H1 (cell line): ENCODE measurements at regions not wholly inside any gene's neighbourhood (a gene's known extent, or its start where the extent isn't known, plus 50 kb on each side); places are given as distances from the start of the nearest gene placed in this dataset.

Experiments
- ATF3 ChIP-seq: IDR thresholded peaks from 2 replicates; pipeline ENCODE4 v1.6.1; 2011; ENCODE audit warnings: low read depth, mild to moderate bottlenecking, low read length; ENCODE audit not compliant: insufficient read depth
- CTBP2 ChIP-seq: IDR thresholded peaks from 2 replicates; pipeline ENCODE4 v1.7.0; 2011; ENCODE audit warnings: borderline replicate concordance, mild to moderate bottlenecking, moderate library complexity, mixed read lengths, low read length; ENCODE audit not compliant: insufficient read depth, insufficient read length
- NANOG ChIP-seq: IDR thresholded peaks from 2 replicates; pipeline ENCODE4 v1.6.1; 2011; ENCODE audit warnings: low read length, low read depth, mild to moderate bottlenecking, inconsistent platforms; ENCODE audit not compliant: insufficient read depth, poor library complexity, severe bottlenecking
- POU5F1 ChIP-seq: IDR thresholded peaks from 2 replicates; pipeline ENCODE4 v1.6.1; 2011; ENCODE audit warnings: low read depth, mild to moderate bottlenecking, low read length, moderate library complexity

DNA sequence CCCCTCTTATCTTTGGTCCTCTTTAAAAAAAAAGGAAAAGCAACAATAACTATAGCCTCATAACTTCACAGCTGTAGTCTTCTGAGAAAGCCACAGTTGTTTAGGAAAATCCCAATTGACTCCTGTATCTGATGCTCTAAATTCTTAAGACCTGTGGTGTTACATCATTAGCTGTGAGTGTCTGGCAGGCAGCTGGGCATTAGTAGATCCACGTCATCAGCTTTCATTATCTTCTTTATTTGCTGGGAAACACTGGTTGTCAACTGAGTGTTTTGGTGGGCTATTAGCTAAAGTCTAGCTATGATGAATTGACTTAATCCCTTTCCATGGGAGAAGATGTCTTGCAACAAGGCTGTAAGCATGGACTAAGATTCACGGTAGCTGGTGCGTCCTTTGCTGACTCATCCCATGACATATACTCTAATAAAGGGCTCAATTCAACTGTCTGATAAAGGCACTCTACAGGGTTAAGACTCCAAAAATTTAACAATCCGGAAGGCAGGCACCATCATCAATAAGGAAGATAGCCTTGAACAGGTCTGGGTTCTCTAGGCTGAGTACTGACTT is 517.2 kb downstream of the PLCL1 start (continued):
- TF ChIP-seq CTBP2, result no peak
- TF ChIP-seq ATF3, result no peak
- TF ChIP-seq POU5F1, result no peak
- TF ChIP-seq NANOG, result no peak
- TF ChIP-seq, all 59 proteins: peak for 0
